SK-N-MC (cell line): ENCODE measurements at regions not wholly inside any gene's neighbourhood (a gene's known extent, or its start where the extent isn't known, plus 50 kb on each side); places are given as distances from the start of the nearest gene placed in this dataset.

Experiments
- EZH2 ChIP-seq: fragments of 200-600 bp; sonication (generic); IDR thresholded peaks from one replicate; pipeline ENCODE4 v1.6.1; 2017; ENCODE audit warnings: antibody characterized with exemption
- FOXP2 ChIP-seq: optimal IDR thresholded peaks from 2 replicates; pipeline ENCODE3; 2011; ENCODE audit warnings: mild to moderate bottlenecking, moderate library complexity; ENCODE audit not compliant: insufficient read depth; ENCODE audit errors: extremely low read length, control extremely low read depth
- POLR2AphosphoS5 ChIP-seq: IDR thresholded peaks from 2 replicates; pipeline ENCODE4 v1.6.1; 2012; ENCODE audit warnings: mild to moderate bottlenecking, low read depth, low read length, borderline replicate concordance

DNA sequence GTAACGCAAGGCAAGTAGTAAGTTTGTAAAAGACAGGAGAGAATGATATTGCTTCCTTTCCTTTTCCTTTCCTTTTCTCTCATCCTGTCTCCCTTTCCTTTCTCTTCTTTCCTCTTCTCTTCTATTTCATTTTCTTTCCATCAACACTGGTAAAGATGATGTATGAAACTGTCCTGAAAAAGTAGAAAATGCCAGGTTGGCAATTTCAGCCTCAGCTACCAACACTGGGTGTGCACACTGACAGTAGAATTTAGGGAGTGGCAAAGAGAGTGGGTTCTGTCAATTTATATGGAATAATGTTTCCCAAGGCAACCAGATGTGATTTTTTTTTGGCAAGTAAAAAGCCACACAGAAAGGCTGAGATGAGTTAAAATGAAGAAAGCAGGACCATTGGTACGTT, 155.7 kb upstream of the ZRANB2 start:
- TF ChIP-seq POLR2AphosphoS5 = no peak
- no peak for TF ChIP-seq EZH2
- no peak for TF ChIP-seq FOXP2
